T-helper 17 cell (primary cell): ENCODE measurements at regions not wholly inside any gene's neighbourhood (a gene's known extent, or its start where the extent isn't known, plus 50 kb on each side); places are given as distances from the start of the nearest gene placed in this dataset.

Source experiments
- ATAC-seq: fragments of 150-1000 bp; cut with Tn5 transposase; 2 replicates; pipeline ENCODE4 v1.10.0; 2021; ENCODE audit warnings: mild to moderate bottlenecking, moderate library complexity
- DNase-seq, 3 donors: peaks; one replicate each; pipeline versions ENCODE4 v3.0.0 to v3.0.0-alpha.2; 2020 to 2021
- H3K9me3 ChIP-seq: one replicate; pipeline ENCODE4 v1.7.0; 2013; ENCODE audit warnings: low read length, mild to moderate bottlenecking; ENCODE audit not compliant: control insufficient read depth, poor library complexity, severe bottlenecking
- H3K27ac Mint-ChIP-seq: one replicate; pipeline ENCODE4 v1.8.0; 2022; ENCODE audit warnings: mild to moderate bottlenecking, moderate library complexity, mixed read lengths
- H3K27me3 Mint-ChIP-seq: one replicate; pipeline ENCODE4 v1.8.0; 2022; ENCODE audit warnings: mixed read lengths
- H3K36me3 Mint-ChIP-seq: one replicate; pipeline ENCODE4 v1.8.0; 2022; ENCODE audit warnings: low read depth, mixed read lengths
- H3K4me1 Mint-ChIP-seq: one replicate; pipeline ENCODE4 v1.8.0; 2022; ENCODE audit warnings: mild to moderate bottlenecking, mixed read lengths
- H3K4me3 Mint-ChIP-seq: one replicate; pipeline ENCODE4 v1.8.0; 2022; ENCODE audit warnings: mild to moderate bottlenecking, moderate library complexity, mixed read lengths

DNA sequence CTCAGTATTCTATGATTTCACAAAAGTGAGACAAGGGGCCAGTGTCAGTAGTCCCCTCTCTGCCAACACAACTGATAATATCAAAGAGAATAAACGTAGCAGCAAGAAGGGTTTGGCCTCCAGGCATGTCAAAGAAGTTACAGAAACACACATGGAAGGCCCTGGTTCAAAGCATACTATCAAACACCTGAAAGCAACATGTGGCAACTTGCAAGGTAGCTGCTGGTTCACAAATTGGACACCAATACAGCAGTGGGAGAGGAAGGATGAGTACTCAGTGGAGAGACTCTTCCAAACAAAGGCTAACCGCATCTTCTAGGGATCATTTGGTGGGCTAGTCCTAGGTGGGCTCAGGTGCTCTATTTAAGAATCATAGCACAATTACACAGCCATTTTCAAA lies 74.9 kb upstream of the MAOA start:
- no peak for ATAC-seq

DNA sequence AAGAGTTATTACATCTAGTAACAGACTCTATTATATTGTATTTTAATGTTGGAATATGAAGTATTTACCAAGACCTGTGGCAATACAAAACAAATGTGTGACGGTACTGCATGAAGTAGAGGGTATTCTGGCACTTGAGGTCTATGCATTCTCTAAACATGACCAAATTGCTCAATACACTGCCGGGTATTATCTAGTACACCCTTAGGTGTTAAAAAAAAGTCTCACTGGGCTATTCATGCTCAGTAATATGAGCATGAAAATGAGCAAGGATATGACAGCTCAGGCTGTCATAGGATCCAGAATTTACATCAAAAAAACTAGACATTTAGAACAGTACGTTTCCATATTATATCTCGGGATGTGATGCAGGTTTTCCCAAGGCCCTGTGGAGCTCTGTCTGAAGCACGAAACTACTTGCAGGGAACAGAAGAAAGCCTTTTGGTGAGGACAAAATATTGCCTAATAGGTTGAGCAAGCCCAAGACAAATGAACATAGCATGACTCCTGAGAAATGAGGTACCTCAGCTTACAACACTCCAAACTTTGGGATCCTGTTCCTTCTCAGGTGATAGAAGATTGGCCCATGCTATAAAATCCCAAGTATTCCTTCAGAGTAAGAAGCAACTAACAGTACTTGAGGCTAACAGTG lies 74.1 kb upstream of the MAOA start:
- ATAC-seq: no peak
- peaks cover 23% of the 10 kb centered on the region for H3K27me3 Mint-ChIP-seq
- H3K36me3 Mint-ChIP-seq: no peaks in the 10 kb centered on the region
- no peaks in the 10 kb centered on the region for H3K9me3 ChIP-seq
- no peaks in the 10 kb centered on the region for H3K4me1 Mint-ChIP-seq
- H3K27ac Mint-ChIP-seq: no peak overlapping the region
- H3K4me3 Mint-ChIP-seq: no peak overlapping the region
- DNase-seq: no peak

More for the DNA sequence above, 74.9 kb upstream of the MAOA start:
- Mint-ChIP-seq H3K4me1 (no peaks in the 10 kb centered on the region), H3K4me3 (no peak overlapping the region), H3K27me3 (peaks cover 26% of the 10 kb centered on the region), H3K36me3 (no peaks in the 10 kb centered on the region), H3K27ac (no peak overlapping the region)
- no peaks in the 10 kb centered on the region for H3K9me3 ChIP-seq
- no peak for DNase-seq

DNA sequence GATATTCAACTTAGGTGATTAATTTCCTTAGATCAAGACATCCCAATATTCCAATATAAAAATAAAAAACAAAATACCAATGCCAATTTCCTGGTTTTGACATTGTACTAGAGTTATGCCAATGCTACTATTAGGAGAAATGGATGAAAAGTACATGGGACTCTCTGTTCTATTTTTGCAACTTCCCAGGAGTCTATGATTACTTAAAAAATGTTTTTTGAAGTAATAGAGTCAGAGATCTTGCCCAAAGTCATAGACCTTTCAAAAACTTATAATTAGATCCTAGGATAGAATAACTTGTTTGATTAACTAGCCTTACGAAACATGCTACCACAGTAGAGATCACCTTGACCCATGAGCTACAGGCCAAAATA lies 73.6 kb upstream of the MAOA start:
- H3K4me1 Mint-ChIP-seq: no peaks in the 10 kb centered on the region
- H3K27me3 Mint-ChIP-seq: peaks cover 19% of the 10 kb centered on the region
- no peak overlapping the region for H3K27ac Mint-ChIP-seq
- no peaks in the 10 kb centered on the region for H3K36me3 Mint-ChIP-seq
- no peak for DNase-seq
- H3K9me3 ChIP-seq: no peaks in the 10 kb centered on the region
- ATAC-seq: no peak
- no peak overlapping the region for H3K4me3 Mint-ChIP-seq

DNA sequence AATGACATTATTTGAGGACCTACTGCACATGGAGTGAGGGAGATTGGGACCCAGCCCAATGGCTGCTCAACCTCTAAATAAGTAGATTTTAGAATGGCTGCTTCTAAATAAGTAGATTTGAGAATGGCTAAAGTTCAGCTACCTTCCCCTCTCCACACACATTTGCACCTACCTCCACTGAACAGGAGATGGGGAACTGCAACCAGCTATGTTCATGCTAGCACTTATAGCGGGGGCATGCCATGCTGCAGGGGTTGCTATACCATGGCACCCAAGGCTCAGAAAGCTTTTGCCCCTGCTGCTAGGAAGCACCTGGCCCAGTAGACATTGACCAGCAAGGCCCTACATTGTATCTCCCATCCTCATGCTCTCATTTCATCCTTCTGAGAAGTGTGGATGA lies 70.2 kb upstream of the MAOA start:
- no peak for DNase-seq
- H3K4me1 Mint-ChIP-seq: no peaks in the 10 kb centered on the region
- no peak overlapping the region for H3K27ac Mint-ChIP-seq
- no peak overlapping the region for H3K4me3 Mint-ChIP-seq
- no peak for ATAC-seq
- peaks cover 5% of the 10 kb centered on the region for H3K27me3 Mint-ChIP-seq
- H3K36me3 Mint-ChIP-seq: no peaks in the 10 kb centered on the region
- H3K9me3 ChIP-seq: no peaks in the 10 kb centered on the region

DNA sequence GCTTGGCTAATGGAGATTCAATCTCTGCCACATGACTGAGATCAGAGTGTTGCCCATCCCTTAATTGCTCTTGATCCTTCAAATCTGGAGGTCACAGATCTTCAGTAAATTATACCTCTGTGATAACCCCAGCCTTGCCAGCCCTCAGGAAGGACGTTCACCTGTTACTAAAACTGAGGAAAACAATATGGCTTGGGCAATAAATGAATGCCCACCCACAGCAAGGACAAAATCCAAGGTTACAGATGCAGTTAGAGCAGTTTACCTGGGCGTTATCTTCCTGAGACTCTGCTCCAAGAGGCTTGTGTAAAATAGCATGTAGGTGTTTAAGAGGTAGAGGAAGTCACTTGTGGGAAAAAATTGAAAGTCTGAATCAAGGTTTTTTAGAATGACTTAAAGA lies 69.3 kb upstream of the MAOA start:
- Mint-ChIP-seq H3K4me3 (no peak overlapping the region), H3K36me3 (no peaks in the 10 kb centered on the region), H3K27me3 (peaks cover 5% of the 10 kb centered on the region), H3K4me1 (no peaks in the 10 kb centered on the region), H3K27ac (no peak overlapping the region)
- H3K9me3 ChIP-seq: no peaks in the 10 kb centered on the region
- DNase-seq: no peak
- no peak for ATAC-seq

DNA sequence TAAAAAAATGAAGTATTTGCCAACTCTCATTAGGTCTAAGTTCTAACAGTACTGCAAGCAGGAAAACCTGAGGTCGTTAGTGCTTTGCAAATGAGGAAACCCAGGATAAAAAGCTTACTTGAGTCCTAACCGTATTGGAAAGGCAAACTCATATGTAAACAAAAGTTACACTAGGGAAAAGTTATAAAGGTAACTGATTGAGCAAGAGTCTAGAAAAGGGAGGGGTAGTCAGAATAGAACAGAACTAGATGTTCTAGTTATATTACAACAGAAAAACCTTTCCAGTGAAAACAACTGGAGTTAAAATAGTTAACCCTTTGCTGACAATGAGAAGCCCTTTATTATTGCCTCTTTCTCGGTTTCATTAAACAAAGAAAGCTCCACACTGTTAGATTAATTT lies 66.4 kb upstream of the MAOA start:
- Mint-ChIP-seq H3K27ac (no peak overlapping the region), H3K36me3 (peaks cover 2% of the 10 kb centered on the region), H3K27me3 (peaks cover 5% of the 10 kb centered on the region), H3K4me3 (no peak overlapping the region), H3K4me1 (no peaks in the 10 kb centered on the region)
- DNase-seq (no peak), ATAC-seq (no peak)
- no peaks in the 10 kb centered on the region for H3K9me3 ChIP-seq

DNA sequence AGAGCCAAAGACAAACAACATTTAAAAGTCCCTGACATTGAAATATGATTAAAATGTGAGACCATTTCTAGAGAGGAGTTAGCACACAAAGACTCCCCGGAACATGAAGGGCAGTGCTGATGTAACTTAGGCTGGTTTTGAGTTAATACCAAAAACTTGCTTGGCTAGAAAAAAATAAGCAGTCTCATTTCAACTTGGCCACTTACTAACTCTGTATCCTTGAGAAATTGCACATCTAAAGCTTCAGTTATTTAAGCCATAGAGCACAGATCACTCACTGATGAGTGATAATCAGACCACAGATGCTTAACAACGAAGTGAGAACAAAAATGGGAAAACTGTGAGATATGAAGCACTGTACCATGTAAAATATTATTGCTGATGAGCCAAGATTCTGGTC lies 65.9 kb upstream of the MAOA start:
- Mint-ChIP-seq H3K27me3 (peaks cover 2% of the 10 kb centered on the region), H3K27ac (no peak overlapping the region), H3K4me1 (no peaks in the 10 kb centered on the region), H3K36me3 (peaks cover 2% of the 10 kb centered on the region), H3K4me3 (no peak overlapping the region)
- ATAC-seq (no peak), DNase-seq (no peak)
- H3K9me3 ChIP-seq: no peaks in the 10 kb centered on the region

DNA sequence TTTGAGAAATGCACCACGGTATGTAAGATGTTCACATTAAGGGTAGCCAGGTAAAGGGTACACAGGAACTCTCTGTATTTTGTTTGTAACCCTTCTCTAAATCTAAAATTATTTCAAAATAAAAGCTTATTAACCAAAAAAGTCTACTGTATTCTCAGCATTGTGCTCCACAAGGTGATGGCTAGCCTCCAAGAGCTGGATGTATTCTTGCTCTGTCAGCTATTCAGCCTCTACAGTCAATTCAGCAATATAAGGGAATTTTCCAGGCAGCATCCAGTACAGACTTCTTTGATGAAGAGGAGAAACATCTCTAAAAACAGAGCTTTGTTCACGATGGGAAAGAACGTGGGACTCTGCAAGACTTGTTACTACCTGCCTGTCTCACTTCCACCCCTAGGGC lies 63.5 kb upstream of the MAOA start:
- H3K9me3 ChIP-seq: no peaks in the 10 kb centered on the region
- peaks cover 2% of the 10 kb centered on the region for H3K36me3 Mint-ChIP-seq
- DNase-seq: no peak
- H3K27ac Mint-ChIP-seq: no peak overlapping the region
- H3K27me3 Mint-ChIP-seq: no peaks in the 10 kb centered on the region
- H3K4me3 Mint-ChIP-seq: no peak overlapping the region
- no peak for ATAC-seq
- no peaks in the 10 kb centered on the region for H3K4me1 Mint-ChIP-seq

DNA sequence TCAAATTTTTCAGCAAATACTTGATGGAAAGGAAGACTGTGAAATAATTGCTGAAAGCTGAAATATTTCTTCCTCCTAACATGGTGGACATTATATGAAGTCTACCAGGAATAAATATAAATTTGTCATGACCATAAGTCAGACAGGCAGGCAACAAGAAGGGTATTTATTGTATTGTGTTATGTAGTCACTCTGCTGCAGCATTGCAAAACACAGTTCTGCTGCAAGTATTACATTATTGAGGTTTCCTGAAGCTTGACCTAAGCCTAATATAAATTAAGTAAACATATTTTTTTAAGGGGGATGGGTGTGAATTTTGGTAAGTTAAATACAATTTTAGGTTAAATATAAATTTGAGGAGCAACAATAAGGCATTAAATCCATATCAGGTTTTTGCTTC lies 60.2 kb upstream of the MAOA start:
- no peaks in the 10 kb centered on the region for H3K9me3 ChIP-seq
- no peak overlapping the region for H3K27ac Mint-ChIP-seq
- ATAC-seq (no peak), DNase-seq (no peak)
- peaks cover 2% of the 10 kb centered on the region for H3K36me3 Mint-ChIP-seq
- H3K27me3 Mint-ChIP-seq: no peaks in the 10 kb centered on the region
- H3K4me3 Mint-ChIP-seq: no peak overlapping the region
- no peaks in the 10 kb centered on the region for H3K4me1 Mint-ChIP-seq

DNA sequence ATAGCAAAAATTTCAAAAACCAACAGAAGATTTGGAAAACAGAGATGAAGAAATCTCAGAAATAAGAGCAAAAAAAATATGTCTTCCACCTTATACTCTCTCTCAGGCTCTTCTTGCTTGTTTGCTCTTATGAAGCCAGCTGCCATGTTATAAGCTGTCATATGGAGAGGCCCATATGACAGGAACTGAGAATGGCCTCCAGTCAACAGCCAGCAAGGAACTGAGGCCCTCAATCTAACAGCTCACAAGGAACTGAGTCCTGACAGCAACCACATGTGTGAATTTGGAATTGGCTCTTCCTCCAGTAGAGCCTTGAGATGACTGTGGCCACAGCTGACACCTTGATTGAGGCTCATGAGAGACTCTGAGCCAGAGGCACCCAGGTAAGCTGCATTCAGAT lies 51.3 kb upstream of the MAOA start:
- no peak for ATAC-seq
- H3K9me3 ChIP-seq: no peaks in the 10 kb centered on the region
- no peak overlapping the region for H3K4me3 Mint-ChIP-seq
- no peaks in the 10 kb centered on the region for H3K27me3 Mint-ChIP-seq
- no peak for DNase-seq
- H3K27ac Mint-ChIP-seq: no peak overlapping the region
- no peaks in the 10 kb centered on the region for H3K36me3 Mint-ChIP-seq
- H3K4me1 Mint-ChIP-seq: no peaks in the 10 kb centered on the region

DNA sequence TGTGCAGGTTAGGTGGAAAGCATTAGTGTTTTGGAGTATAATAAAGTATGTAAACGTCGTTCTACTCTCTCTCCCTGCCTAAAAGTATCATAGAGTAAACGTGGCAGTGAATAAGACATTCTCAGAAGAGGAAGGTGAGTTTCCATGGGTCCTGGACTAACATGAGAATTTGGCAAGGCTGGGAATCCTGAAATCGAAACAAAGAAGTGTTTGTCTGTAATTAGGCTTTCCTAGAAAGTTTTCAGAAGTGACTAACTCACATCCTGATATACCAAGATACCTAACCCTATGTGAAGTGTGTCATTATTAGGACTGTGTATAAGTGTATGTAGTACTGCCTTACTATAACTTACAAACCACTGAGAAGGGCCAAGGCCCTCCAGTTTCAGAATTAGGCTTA lies 50.7 kb upstream of the MAOA start:
- no peak for DNase-seq
- no peaks in the 10 kb centered on the region for H3K4me1 Mint-ChIP-seq

More for the DNA sequence above, 50.7 kb upstream of the MAOA start:
- H3K9me3 ChIP-seq: no peaks in the 10 kb centered on the region
- no peaks in the 10 kb centered on the region for H3K27me3 Mint-ChIP-seq
- no peak overlapping the region for H3K4me3 Mint-ChIP-seq
- H3K27ac Mint-ChIP-seq: no peak overlapping the region
- no peaks in the 10 kb centered on the region for H3K36me3 Mint-ChIP-seq
- ATAC-seq: no peak
